ENCODE measurements at regions not wholly inside any gene's neighbourhood (a gene's known extent, or its start where the extent isn't known, plus 50 kb on each side); places are given as distances from the start of the nearest gene placed in this dataset.

- no peak for DNase-seq (ENCODE audit: low read depth in 3 of 3)
These were observed 179.8 kb downstream of the FOXA2 start for GRCh38 chr20:22404419-22405170.

- no peak for DNase-seq (ENCODE audit: low read depth in 3 of 3)
These were observed 180.6 kb downstream of the FOXA2 start for GRCh38 chr20:22403632-22404361.

DNA sequence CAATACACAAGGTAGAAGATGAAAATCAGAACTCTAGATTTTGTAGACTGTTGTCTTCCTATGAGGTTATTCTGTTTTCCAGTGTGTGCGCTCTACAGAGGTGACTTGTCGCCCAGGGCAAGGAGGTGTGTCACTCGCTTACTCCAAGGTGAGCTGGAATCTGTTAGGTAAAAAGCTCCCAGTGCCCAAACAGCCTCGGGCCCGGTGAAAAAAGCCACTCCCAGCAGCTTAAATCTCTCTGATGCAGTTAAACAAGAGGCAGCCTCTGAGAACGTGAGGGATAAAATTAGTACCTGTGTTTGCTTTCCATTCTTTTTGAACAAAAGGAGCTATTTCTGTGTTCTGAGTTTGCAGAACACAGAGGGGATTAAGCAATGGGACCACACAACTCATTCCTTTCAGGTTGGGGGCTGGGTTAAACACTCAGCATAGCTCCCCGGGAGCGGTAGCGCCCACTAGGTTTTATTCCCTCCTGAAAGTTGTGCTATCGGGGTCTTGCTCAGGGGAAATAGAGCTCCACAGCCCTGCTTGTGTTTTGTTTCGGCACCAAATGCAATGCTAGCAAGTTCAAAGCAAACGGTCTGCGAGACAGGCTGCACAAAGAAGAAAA is 181.2 kb downstream of the FOXA2 start:
- no peak for DNase-seq (ENCODE audit: low read depth in 3 of 3)

DNA sequence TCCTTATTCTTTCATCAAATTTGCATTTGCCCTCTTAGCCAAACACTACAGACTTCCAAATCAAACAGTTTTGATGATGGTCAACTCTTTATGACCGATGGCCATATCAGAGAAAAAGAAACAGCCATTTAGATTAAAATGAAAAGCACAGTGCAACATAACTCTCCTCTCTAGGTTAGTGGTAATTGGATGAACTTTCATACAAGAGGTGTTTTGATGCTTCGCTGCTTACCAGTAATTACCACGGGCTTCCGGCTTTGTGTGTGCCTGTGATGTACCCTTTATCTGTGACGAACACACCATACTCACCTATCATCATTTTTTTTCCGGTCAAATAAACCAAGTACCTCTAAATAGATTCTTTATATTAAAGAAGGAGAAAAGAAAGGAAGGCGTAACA is 181.8 kb downstream of the FOXA2 start:
- no peak for DNase-seq (ENCODE audit: low read depth in 3 of 3)

- DNase-seq (ENCODE audit: low read depth in 3 of 3), result no peak
These were observed 183.9 kb downstream of the FOXA2 start for GRCh38 chr20:22400440-22400839.

- no peak for DNase-seq (ENCODE audit: low read depth in 3 of 3)
These were observed 189.8 kb downstream of the FOXA2 start for GRCh38 chr20:22394583-22394982.

GRCh38 chr20:22390543-22390903 is 193.8 kb downstream of the FOXA2 start:
- DNase-seq (ENCODE audit: low read depth in 3 of 3), result no peak

- no peak for DNase-seq (ENCODE audit: low read depth in 3 of 3)
These were observed 194.4 kb downstream of the FOXA2 start for GRCh38 chr20:22389836-22390542.

DNA sequence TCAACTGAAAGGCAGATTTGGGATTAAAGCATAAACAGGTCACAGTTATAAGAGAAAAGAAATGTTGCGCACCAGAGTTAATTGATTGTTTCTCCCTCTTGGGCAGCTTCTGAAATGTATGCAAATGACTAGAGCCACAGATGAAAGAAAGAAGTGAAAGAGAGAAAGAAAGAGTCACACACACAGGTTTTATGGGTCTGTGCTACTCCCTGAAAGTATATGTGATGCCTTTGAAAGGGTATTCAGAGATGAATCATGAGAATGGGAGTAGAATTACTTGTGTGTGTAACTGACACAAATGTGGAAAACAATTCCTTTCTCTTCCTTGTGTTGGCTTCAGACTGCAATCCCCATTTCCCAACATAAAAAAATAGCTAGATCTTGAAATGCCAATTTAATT is 196.9 kb downstream of the FOXA2 start:
- no peak for DNase-seq (ENCODE audit: low read depth in 3 of 3)

GRCh38 chr20:22386306-22386623 is 198.1 kb downstream of the FOXA2 start:
- DNase-seq (ENCODE audit: low read depth in 3 of 3), result no peak

DNA sequence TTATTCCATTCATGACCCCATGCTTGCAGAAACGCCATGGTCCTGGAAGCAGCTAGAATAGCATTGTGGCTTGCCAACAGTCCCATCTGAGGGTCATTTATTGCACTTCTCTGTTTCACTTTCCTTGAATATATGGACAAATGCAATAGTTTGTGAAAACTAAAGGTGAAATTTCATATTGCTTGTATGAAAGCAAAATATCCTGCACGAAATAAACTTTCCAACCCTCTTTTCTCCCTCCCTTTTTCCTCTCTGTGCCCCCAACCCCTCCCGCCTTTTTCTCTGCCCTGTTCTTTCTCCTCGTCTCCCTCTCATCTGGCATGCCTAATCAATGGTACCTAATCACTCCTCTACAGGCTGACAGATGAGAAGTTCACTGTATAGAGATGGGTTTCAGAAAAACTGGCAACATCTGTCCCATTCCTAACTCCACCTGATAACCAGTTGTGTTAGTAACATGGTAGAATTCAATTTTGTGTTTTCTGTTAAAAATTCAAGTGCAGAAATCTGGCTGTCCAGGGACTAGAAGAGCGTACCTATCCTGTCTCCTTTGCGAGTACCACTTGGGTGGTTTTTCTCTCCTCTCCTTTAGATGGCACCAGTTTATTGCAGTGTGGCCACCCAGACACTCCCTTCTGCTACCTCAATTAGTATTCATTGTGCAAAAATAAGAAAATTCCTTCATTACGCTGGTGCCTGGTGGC is 198.6 kb downstream of the FOXA2 start:
- no peak for DNase-seq (ENCODE audit: low read depth in 3 of 3)

- DNase-seq (ENCODE audit: low read depth in 3 of 3), result no peak
These were observed 199.4 kb downstream of the FOXA2 start for GRCh38 chr20:22384978-22385377.

DNA sequence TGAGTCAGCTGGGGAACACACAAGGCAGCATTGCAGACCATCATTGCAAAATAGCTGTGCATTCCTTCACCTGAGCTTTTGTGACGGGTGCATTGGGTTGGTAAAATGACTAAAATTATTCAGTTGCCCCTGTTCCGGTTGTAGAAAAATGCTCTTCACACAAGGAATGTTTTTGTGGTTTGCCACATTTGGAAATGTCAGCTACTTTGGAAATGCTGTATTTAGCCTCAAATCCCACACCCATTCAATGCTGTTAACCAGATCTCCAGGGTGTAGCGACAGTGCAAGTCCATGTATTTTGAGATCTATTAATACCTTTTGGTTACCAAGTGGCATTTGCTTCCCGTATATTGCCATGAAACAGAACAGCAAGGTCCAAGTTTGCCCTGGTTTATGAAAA is 201.2 kb downstream of the FOXA2 start:
- no peak for DNase-seq (ENCODE audit: low read depth in 3 of 3)

DNA sequence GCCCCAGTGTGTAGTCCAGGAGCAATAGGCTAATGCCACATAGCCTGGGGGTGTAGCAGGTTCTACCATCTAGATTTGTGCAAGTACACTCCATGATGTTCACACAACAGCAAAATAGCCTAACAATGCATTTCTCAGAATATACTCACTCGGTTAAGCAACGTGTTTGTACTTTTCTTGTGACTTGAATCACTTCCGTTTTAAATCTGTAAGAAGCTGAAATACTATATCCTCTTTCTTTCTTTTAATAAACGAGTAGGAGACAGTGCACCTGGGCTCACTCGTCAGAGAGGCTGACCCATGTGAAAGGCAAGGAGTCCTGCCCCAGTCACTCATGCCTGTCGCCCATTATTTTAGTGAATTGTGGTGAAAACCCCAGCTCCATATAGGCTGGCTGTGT is 201.6 kb downstream of the FOXA2 start:
- DNase-seq (ENCODE audit: low read depth in 3 of 3), result no peak

DNA sequence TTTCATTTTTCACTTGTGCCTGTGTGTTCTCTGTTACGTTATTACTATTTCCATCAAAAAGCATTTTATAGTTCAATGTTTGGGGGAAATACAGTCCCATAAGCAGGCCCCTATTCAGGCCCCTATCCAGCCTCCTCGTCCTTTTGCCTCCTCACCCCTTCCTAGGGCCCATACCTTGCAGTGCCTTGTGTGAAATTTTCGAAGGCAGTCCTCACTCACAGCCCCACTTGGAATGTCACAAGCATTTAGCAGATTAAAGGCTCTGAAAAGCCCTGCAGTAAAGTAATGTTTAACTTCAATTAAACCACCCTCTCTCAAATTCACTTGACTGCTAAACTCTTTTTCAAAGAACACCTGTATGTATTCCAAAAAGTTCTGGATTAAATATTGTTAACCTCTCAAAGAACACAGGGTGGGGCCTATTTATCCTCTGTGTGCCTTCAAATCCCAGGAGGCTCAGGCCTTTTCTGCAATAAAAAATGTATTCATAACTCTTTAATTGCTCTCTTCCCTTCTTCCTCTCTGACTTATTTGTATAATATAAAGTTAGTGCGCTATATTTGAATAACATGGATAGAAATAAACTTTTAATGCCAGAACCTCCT is 202.5 kb downstream of the FOXA2 start:
- no peak for DNase-seq (ENCODE audit: low read depth in 3 of 3)

DNA sequence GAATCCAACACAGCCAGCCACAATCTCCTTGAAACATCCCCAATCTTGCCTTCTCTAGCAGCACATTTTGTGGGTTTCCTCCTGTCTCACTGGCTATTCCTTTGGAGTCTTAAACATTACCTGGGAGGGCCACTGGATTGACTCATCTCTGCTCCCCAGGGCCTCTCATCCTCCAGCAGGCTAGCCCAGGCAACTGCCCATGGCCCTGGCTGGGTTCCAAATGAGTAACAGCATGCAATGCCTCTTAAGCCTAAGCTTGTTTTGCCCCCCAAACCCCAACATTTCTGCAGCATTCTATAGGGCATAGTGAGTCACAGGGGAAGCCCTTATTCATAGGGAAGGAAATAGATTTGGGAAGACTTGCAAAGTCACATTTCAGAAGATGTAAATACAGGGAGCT is 204.9 kb downstream of the FOXA2 start:
- no peak for DNase-seq (ENCODE audit: low read depth in 3 of 3)

GRCh38 chr20:22374678-22375590 is 209.4 kb downstream of the FOXA2 start:
- no peak for DNase-seq (ENCODE audit: low read depth in 3 of 3)

DNA sequence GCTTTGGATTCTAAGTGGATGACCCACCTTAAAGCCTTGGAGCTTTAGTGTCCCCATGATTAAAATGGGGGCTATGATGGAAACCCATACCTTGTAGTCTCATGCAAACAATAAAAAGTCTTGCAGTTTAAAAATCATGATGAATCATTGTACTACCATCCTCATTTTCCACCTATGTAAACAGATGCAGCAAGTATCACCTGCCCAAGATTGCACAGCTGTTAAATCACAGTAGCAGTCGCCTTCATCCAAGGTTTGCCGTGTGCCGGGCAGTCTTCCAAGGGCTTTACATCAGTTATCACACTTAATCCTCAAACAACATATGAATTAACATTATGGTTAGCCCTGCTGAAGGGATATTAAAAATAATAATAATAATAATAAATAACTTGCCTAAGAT is 210.3 kb downstream of the FOXA2 start:
- DNase-seq (ENCODE audit: low read depth in 3 of 3), result no peak

DNA sequence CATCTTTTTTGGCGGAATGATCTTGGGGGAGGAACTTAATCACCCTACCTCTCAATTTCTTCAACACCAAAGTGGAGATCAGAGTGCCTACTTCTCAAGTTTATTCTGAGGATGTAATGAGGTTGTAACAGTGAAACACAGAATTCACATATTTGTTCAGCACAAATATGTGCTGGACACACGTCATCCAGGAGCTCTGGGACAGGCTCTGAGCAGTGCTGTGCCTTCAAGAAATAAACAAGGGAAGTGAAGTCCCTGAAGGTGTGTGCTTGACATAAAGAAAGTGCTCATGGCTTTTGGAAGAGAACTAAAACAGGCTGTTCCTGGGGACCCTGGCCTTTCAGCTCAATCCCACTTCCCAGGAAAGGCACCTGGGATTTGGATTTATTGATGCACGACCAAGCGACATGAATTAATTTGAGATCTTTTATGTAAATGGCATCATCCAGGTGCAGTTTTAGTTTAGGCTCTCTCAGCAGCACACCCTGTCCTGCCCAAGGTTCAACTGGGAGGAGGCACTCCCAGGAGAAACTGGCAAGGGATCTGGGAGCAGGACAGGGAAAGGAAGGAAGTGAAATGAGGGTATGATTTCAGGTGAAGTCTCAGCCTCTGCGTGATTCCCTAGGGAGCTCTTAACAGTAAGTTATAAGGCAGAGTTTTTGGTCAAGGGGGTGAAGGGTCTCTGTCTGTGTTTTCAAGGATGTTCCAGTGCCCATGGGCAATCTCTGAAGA is 211.0 kb downstream of the FOXA2 start:
- DNase-seq (ENCODE audit: low read depth in 3 of 3), result no peak

DNA sequence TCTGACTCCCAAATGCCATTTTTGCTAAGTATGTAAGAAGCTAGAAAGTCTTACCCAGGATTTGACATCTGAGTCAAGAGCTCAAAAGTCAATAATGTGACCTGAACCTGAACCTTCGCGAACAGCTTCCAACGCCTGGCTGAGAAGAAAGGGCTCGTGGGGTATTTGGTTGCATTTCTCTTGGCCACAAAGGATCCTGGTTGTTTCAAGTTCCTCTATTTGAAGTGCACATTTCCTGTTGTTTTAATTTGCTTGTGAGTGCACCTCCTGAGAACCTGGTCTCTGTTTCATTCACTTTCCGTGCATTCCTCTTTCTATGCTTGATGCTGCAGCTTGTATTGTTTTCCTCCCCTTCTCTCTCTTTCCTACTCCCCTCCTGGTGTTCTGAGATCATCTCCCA is 212.5 kb downstream of the FOXA2 start:
- no peak for DNase-seq (ENCODE audit: low read depth in 3 of 3)
